Fibroblast of pulmonary artery (primary cell): ENCODE measurements at regions not wholly inside any gene's neighbourhood (a gene's known extent, or its start where the extent isn't known, plus 50 kb on each side); places are given as distances from the start of the nearest gene placed in this dataset.
"Not testable (repeated sequence)": the region's sequence is repeated elsewhere in the genome, so short reads cannot be mapped to it uniquely, and the experiment has no call there.

ENCODE experiments used
- DNase-seq: peaks from one replicate; pipeline ENCODE4 v3.0.0-alpha.2; 2010; ENCODE audit warnings: low read depth
- H3K4me3 ChIP-seq: replicated peaks from 2 replicates; pipeline ENCODE4 v1.5.1; 2011; ENCODE audit warnings: low read depth, mild to moderate bottlenecking, control low read depth, low read length, moderate library complexity
- CTCF ChIP-seq: IDR thresholded peaks from 2 replicates; pipeline ENCODE4 v1.5.1; 2011; ENCODE audit warnings: mild to moderate bottlenecking, control low read depth, low read length, inconsistent platforms; ENCODE audit errors: missing control alignments

GRCh38 chr11:28919194-28919593 is 811.0 kb downstream of the METTL15 start:
- no peak for TF ChIP-seq CTCF
- no peak for DNase-seq
- no peak overlapping the region for H3K4me3 ChIP-seq

- no peak for TF ChIP-seq CTCF
- no peak for DNase-seq
- no peak overlapping the region for H3K4me3 ChIP-seq
Measured at GRCh38 chr11:28913883-28914282, 805.7 kb downstream of the METTL15 start.

GRCh38 chr11:28911829-28912228 is 803.6 kb downstream of the METTL15 start:
- DNase-seq, result no peak
- no peak overlapping the region for H3K4me3 ChIP-seq
- TF ChIP-seq CTCF, result no peak

- no peak for TF ChIP-seq CTCF
- no peak overlapping the region for H3K4me3 ChIP-seq
- peak; percentile 7 for DNase-seq
Measured at GRCh38 chr11:28910926-28911325, 802.7 kb downstream of the METTL15 start.

- no peak for TF ChIP-seq CTCF
- peak; percentile 35 for DNase-seq
- no peak overlapping the region for H3K4me3 ChIP-seq
Measured at GRCh38 chr11:28903716-28904115, 795.5 kb downstream of the METTL15 start.

- no peak for DNase-seq
- TF ChIP-seq CTCF, result no peak
- H3K4me3 ChIP-seq, result no peak overlapping the region
Measured at GRCh38 chr11:28900427-28900826, 792.2 kb downstream of the METTL15 start.

- DNase-seq, result no peak
Measured at GRCh38 chr11:28899706-28900105, 791.5 kb downstream of the METTL15 start.

GRCh38 chr11:28890601-28891040 is 782.4 kb downstream of the METTL15 start:
- not testable (repeated sequence) for DNase-seq, H3K4me3 ChIP-seq

More at GRCh38 chr11:28899706-28900105, 791.5 kb downstream of the METTL15 start:
- H3K4me3 ChIP-seq, result no peak overlapping the region
- TF ChIP-seq CTCF, result no peak
